Activated CD8-positive, alpha-beta memory T cell treated with anti-CD3 and anti-CD28 coated beads, Interleukin-2, amount 50 U/mL, for 24 hours (primary cell): ENCODE measurements at regions not wholly inside any gene's neighbourhood (a gene's known extent, or its start where the extent isn't known, plus 50 kb on each side); places are given as distances from the start of the nearest gene placed in this dataset.
A peak's percentile ranks its signal among the peaks of the same experiment; 100 is the strongest.
"Not testable (repeated sequence)": the region's sequence is repeated elsewhere in the genome, so short reads cannot be mapped to it uniquely, and the experiment has no call there.

Source experiments
- DNase-seq: peaks from one replicate; pipeline ENCODE4 v3.0.0-alpha.2; 2020; ENCODE audit errors: extremely low read depth

- peak; percentile 55 for DNase-seq
Observed at GRCh38 chr11:16605894-16606783, 132.3 kb upstream of the C11orf58 start.

DNA sequence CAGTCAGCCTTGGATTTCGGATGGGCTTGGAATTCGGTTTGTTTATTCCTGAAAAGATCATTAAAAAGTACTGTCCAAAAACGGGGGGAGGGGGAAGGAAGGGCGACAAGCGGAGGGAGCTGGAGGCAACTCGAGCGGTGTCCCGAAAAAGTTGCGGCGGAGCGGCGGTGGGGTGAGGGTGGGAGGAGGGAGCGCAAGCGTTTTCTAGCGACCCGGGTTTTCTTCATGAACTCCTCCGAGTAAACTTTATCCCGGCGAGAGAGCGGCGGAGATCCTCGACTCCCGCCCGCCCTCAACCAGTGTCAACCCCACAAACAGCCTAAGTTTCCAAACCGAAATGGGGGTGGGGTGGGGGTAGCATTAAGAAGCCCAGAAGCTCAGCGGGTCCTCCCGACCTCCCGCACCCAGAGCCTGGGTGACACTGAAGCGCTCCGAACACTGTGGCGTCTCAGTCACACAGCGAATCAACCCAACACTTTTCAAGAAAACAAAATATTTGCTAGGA lies 133.0 kb upstream of the C11orf58 start:
- DNase-seq = no peak

- no peak for DNase-seq
Observed at GRCh38 chr11:16604794-16605388, 133.6 kb upstream of the C11orf58 start.

- no peak for DNase-seq
Observed at GRCh38 chr11:16603890-16604793, 134.3 kb upstream of the C11orf58 start.

- no peak for DNase-seq
Observed at GRCh38 chr11:16603245-16603644, 135.2 kb upstream of the C11orf58 start.

DNA sequence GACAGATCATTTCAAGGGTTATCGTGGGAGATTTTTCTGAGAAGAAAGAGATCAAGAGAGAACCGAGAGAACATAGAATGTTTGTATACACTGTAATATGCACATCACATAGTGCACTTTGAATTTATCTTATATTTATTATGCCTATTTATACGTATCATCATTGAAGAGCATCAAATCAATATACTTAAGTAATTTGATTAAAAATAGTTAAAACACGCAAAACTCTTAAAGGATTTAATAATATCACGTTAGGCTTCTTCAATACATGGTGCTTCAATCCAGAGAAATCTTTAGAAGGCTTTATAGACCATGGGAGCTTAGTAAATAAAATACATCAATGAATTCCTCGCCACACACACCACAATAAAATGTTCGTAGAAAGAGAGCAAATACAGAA lies 139.5 kb upstream of the C11orf58 start:
- no peak for DNase-seq

DNA sequence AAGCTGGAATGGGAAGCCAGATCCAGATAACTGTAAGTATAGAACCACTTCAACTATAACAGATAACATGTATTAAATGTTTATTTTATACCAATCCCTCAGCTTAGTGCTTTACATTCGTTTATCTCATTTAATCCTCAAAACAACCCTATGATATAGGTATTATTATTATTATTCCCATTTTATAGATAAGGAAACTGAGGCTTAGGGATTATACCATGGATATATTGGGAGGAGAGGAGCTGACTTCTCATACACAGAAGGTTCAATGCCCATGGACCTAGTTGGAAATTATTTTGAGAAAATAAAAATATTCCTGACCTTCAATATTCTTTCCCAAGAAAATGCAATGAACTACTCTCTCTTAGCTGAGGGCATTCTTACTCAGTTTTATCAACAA lies 140.4 kb upstream of the C11orf58 start:
- DNase-seq = no peak

GRCh38 chr11:16596231-16596630 lies 142.2 kb upstream of the C11orf58 start:
- DNase-seq = no peak

- no peak for DNase-seq
Observed at GRCh38 chr11:16591157-16591556, 147.3 kb upstream of the C11orf58 start.

- DNase-seq = no peak
Observed at GRCh38 chr11:16587670-16588069, 150.8 kb upstream of the C11orf58 start.

- DNase-seq = no peak
Observed at GRCh38 chr11:16584569-16584968, 153.9 kb upstream of the C11orf58 start.

DNA sequence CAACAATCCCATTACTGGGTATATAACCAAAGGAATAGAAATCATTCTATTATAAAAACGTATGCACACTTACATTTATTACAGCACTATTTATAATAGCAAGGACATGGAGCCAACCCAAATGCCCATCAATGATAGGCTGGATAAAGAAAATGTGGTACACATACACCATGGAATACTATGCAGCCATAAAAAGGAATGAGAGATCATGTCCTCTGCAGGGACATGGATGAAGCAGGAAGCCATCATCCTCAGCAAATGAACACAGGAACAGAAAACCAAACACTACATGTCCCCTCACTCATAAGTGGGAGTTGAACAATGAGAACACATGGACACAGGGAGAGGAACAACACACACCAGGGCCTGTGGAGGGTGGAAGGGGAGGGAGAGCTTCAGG lies 157.4 kb upstream of the C11orf58 start:
- not testable (repeated sequence) for DNase-seq

GRCh38 chr11:16577490-16577889 lies 161.0 kb upstream of the C11orf58 start:
- no peak for DNase-seq

GRCh38 chr11:16574889-16575288 lies 163.6 kb upstream of the C11orf58 start:
- DNase-seq = not testable (repeated sequence)

GRCh38 chr11:16572945-16573344 lies 165.5 kb upstream of the C11orf58 start:
- DNase-seq = no peak

GRCh38 chr11:16561150-16561549 lies 177.3 kb upstream of the C11orf58 start:
- no peak for DNase-seq

DNA sequence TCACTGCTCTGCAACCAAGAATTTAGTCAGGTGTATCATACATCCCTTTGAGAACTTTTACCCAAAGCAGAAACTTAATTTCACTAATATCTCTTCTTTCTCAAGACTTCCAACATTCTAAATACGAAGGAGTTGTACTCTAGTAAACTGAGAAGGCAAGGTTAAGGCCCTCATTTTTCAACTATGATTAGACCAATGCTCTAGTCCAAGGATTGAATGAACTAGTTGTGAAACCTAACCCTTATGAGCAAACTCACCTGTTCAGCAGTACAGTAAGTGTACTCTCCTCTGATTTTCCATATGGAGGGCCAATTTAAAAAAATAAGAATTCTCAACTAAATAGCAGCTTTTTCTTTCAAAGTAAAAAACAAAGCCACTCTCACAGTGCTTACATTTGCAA lies 180.0 kb upstream of the C11orf58 start:
- no peak for DNase-seq

DNA sequence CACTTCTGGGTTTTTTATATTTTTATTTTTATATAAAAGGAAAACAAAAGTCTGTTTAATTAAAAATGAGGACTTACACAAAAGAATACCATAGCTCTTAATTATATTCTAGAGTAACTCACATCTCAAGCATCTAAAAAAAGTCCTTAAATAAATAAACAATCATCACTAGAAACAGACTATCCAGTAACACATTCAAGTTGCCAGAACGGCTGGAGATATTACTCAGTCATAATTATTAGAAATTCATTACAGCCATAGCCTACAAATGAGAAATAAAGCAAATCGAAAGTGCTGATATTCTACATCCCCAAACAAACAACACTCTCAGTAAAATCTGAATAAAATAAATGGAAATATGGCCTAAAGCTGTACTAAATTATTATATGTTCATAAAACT lies 182.5 kb upstream of the C11orf58 start:
- DNase-seq = no peak

DNA sequence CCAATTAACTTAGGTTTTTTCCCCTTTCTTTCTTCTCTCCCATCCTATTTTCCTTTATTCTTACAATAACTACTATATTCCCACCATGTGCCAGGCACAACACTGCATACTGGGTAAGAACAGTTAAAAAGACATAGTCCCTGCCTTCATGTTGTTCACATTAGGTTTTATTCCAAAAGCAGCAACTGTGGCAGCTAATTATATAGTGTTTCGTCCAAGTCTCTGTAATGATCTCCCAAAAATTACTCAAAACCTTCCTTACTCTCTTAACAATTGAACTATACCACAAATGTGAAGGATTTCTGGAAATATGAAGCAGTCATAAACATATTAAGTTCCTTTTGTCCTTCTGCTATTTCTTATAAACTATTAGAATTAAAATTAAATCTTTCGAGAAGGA lies 184.1 kb upstream of the C11orf58 start:
- DNase-seq = no peak

- no peak for DNase-seq
Observed at GRCh38 chr11:16547879-16548278, 190.6 kb upstream of the C11orf58 start.

DNA sequence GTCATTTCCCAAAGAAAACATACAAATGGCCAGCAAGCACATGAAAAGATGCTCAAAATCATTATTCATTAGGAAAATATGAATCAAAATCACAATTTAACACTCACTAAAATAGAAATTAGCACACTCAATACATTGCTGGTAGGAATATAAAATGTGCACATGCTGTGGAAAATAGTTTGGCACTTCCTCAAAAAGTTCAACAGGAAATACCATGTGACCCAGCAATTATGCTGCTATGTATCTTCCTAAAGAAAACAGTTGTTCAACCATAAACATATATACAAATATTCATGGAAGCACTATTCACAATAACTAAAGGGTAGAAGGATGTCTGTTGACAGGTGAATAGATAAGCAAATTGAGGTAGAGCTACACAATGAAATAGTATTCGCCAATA lies 187.3 kb upstream of the SOX6 start:
- no peak for DNase-seq

DNA sequence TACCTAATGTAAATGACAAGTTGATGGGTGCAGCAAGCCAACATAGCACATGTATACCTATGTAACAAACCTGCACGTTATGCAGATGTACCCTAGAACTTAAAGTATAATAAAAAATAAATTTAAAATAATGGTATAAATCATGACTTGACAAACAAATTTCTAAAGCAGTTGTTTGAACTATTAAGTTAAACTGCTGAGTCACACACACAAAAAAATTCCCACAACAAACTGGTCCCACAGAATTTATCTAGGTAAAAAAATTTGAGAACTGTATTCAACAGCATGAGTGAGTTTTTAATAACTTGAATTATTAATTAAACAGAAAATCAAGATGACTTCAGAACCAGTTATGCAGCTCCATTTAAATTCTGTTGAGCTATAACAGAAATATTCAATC lies 186.0 kb upstream of the SOX6 start:
- no peak for DNase-seq
